ENCODE measurements at regions not wholly inside any gene's neighbourhood (a gene's known extent, or its start where the extent isn't known, plus 50 kb on each side); places are given as distances from the start of the nearest gene placed in this dataset.

DNA sequence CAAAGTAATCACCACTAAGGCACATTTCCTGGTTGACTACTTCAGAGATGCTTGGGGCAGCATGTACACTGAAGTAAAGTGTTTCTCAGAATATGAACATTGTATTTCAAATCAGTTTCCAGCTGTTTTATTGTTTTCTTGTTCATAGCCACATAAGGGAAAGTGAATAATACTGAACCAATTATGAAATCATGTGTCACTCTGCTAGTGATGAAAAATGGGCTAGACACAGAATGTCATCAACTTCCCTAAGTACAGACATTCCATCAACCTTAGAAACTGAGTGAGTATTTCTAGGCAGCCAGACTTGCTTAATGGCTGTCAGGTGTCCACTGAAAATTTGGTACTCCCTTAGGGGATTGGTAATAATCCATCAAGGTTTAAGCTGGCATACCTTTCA lies 603.5 kb downstream of the ARL4A start:
- Histone ChIP-seq H3K27me3 (no peaks in the 10 kb centered on the region), H3K9me3 (no peaks in the 10 kb centered on the region; the same call in none of the 2 replicates), H3K4me3 (no peak overlapping the region), H3K36me3 (no peaks in the 10 kb centered on the region)
- peak; percentile 3 for DNase-seq

DNA sequence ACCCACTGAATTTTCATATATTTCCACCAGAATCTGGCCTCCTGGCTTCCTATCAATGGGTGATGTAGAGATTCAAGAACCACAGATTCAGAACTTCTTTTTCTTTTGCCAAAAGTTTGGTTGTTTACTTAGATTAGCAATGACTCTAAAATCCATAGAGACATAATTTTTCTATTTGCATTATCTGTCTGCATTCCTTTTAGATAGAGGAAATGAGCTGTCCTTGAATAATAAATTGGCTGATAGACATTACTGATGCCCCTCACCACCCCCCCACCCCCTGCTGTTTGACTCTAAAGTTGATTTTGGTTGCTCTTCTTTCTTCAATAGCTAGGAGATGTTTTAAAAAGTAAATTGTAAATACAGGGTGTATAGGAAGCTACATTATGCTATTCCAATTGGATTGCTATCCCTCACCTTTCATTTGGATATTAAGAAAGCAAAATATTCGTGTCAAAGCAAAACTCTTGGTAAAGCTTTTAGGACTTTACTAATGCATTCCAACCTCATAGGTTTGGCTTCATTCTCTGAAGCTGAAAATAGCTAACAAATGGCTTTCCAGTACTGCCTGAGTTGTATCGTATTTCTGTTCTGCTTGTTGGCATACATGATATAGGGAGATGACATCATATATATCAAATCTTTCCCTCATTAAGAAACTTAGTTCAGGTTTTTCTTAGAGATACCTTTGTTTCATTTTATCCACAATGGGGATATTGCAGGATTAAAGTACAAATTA lies 606.0 kb downstream of the ARL4A start:
- Histone ChIP-seq H3K36me3 (no peaks in the 10 kb centered on the region), H3K27me3 (no peaks in the 10 kb centered on the region), H3K9me3 (no peaks in the 10 kb centered on the region; the same call in 1 of the 2 replicates), H3K4me3 (no peak overlapping the region)
- DNase-seq: peak; percentile 46

DNA sequence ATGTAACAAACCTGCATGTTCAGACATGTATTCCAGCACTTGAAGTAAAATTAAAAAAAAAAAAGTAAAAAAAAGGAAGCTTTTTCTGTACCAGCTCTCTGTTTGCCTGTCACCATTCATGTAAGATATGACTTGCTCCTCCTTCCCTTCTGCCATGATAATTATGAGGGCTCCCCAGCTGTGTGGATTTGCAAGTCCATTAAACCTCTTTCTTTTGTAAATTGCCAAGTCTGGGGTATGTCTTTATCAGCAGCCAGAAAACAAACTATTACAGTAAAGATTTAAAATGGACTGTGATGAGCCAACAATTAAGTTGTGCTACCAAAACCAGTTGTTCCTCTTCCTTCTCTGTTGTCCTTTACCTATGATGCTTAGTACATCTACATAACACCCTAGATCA lies 619.6 kb downstream of the ARL4A start:
- Histone ChIP-seq H3K27me3 (no peaks in the 10 kb centered on the region), H3K4me3 (no peak overlapping the region), H3K36me3 (no peaks in the 10 kb centered on the region), H3K9me3 (peaks cover 14% of the 10 kb centered on the region)
- DNase-seq: no peak

DNA sequence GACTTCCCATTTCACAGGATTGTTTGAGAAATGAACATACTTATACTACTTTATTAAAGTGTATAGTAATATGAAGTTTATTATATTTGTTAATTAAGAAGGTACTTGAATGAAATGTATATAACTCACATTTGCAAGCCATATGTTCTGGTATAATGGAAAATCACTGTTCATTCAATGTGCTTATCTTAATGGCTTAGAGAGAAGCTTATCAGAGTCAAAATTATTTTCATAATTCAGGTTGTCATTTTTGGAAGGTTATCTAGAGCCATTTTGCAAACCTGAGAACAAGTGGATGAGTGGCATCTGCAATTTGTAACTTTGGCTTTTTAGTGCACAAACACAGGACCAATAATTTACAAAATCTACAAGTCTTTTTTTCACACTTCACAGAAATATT lies 621.0 kb downstream of the ARL4A start:
- DNase-seq: no peak
- Histone ChIP-seq H3K27me3 (no peaks in the 10 kb centered on the region), H3K9me3 (peaks cover 17% of the 10 kb centered on the region), H3K4me3 (no peak overlapping the region), H3K36me3 (no peaks in the 10 kb centered on the region)

DNA sequence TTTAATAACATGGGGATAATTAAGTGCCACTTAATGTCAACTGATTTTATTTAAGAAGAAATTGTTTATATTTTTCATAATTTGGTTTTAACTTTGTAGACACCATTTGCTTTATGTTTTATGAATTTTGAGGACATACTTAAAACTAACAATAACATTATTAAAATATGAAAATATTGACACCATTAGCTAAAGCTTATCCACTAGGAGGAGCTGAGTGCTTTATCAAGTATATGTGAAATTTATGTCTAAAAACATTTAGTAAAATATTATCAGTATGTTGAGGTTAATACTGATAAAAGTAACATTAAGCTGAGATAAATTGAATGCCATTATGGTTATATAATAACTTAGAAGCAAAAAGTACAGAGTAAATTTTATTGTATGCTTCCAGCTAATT lies 622.1 kb downstream of the ARL4A start:
- no peak for DNase-seq
- Histone ChIP-seq H3K36me3 (no peaks in the 10 kb centered on the region), H3K4me3 (no peak overlapping the region), H3K9me3 (peaks cover 19% of the 10 kb centered on the region), H3K27me3 (no peaks in the 10 kb centered on the region)

DNA sequence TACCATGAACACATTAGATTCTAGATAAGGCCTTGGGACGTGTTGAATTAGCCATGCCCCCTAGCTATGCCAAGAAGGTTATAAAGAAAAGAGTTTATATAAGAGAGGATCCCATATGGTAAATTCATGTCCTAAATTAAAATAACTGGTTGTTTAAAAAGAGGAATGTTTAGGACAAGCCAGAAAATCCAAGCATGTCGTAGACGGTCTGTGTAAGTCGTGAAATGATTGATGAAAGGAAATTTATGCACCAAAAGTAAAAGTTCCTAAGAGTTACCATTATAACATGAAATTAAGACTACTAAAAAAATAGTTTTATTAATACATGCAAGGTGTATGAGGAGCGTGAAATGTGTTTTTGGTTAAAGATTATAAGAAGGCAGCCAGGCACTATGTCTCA lies 624.9 kb downstream of the ARL4A start:
- H3K9me3 ChIP-seq: peaks cover 17% of the 10 kb centered on the region
- peak; percentile 4 for DNase-seq
- H3K4me3 ChIP-seq: no peak overlapping the region
- no peaks in the 10 kb centered on the region for H3K27me3 ChIP-seq
- no peaks in the 10 kb centered on the region for H3K36me3 ChIP-seq

DNA sequence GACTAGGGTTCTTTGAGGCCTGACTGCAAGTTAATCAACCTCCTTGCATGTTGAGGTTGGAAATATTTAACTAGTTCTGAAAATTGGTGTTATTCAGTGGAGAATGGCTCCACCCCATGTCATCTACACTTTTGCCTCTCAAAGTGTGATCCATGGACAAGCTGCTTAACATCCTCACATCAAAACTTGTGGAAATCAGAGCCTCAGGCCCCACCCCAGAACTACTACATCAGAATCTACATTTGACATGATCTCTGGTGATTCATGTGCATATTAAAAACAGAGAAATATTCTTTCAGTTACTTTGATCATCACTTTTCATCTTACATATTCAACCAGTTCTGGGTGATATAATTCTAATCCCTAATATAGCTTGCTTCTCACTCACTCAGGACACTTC lies 632.9 kb downstream of the ARL4A start:
- Histone ChIP-seq H3K9me3 (peaks cover under 1% of the 10 kb centered on the region; the same call in 1 of the 2 replicates), H3K36me3 (no peaks in the 10 kb centered on the region), H3K27me3 (no peaks in the 10 kb centered on the region), H3K4me3 (no peak overlapping the region)
- DNase-seq: no peak

DNA sequence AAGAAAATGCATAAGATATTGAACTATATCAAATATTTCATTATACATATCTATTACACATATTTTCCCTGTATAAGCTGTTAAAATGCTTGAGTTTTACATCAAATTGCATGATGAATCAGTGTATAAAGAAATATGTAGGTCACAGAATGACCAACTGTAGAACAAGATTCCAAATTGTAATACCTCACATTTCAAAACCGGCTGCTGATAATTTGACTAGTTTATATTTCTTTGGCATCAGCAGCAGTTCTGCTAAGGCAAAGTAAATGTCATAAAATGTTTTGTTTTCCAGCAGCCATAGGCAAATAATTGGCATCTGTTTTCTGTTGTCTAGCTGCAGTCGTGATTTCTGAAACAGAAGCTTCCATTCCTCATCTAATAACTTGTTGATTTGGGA lies 633.9 kb downstream of the ARL4A start:
- DNase-seq: no peak
- Histone ChIP-seq H3K9me3 (peaks cover 3% of the 10 kb centered on the region; the same call in 1 of the 2 replicates), H3K36me3 (no peaks in the 10 kb centered on the region), H3K27me3 (no peaks in the 10 kb centered on the region), H3K4me3 (no peak overlapping the region)

DNA sequence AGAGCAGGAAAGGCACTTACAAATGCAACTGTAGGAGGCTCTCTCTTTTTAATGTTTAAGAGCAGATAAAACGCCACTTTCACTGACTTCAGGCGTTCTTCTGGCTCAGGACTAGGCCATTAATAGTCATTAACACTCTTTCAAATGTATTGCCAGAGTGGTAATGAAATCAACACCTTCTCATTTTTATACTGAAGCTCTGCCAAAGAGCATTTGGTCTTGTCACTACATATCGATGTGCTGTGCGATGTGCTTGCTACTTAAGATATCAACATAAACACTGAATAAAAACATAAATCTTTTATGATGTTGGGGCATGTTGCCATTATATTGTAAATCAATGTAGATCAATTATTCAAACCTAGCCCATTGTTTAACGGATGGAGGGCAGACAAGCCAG lies 634.7 kb downstream of the ARL4A start:
- Histone ChIP-seq H3K4me3 (no peak overlapping the region), H3K27me3 (no peaks in the 10 kb centered on the region), H3K36me3 (no peaks in the 10 kb centered on the region), H3K9me3 (peaks cover 3% of the 10 kb centered on the region; the same call in 1 of the 2 replicates)
- no peak for DNase-seq

DNA sequence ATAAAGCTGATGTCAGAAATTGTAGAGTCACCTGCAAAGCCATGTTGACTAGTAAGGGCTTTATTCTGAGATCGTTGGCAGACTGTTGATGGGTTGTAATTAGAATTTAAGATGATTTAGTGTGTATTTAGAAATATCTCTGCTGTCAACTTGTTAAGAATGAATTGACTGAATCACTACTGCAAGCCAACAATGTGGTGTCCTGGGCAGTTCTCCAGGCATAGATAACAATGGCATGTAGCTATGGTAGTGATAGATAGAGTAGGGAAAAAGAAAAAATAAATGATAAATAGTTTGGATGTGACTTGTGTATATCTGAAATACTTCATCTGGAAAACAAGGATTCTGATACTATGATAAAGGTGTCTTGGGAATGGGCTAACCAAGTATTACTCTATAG lies 640.2 kb downstream of the ARL4A start:
- Histone ChIP-seq H3K27me3 (no peaks in the 10 kb centered on the region), H3K4me3 (no peak overlapping the region), H3K36me3 (no peaks in the 10 kb centered on the region), H3K9me3 (peaks cover 3% of the 10 kb centered on the region; the same call in 1 of the 2 replicates)
- peak; percentile 50 for DNase-seq

DNA sequence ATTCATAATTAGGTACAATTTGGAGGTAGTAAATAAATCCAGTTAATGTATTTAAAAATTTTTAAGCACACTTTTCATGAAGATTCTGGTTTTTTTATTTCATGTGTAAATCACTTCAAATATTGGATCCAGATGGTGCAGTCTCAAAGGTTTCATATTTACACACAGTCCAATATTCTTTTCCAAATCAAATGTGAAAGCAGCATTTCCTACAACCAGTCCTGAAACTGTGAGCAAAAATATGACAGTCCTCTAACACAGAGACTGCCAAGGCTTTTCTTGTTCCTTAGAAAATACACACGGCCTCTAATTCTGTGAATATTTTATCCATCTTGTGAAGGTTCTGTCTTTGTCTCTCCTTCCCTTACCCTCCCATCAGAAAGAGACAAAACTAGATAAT lies 645.9 kb downstream of the ARL4A start:
- Histone ChIP-seq H3K27me3 (no peaks in the 10 kb centered on the region), H3K4me3 (no peak overlapping the region), H3K9me3 (no peaks in the 10 kb centered on the region), H3K36me3 (no peaks in the 10 kb centered on the region)
- DNase-seq: no peak

DNA sequence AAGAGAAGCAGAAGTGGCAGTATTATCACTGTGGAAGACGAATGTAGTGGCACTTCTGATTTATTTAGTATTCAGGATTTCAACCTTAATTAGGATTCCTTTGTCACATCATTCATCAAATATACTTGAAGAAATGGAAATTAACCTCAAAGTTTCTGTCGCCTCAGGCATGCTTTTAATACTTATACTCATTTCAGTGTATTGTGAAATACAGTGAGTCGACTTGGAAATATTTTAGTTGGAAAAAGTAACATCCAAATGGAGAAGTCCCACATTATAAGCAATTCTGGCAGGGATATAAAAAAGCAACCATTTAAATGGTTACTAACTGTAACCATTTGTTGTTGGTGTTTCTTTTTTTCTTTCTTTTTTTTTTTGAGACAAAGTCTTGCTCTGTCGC lies 648.8 kb downstream of the ARL4A start:
- Histone ChIP-seq H3K9me3 (no peaks in the 10 kb centered on the region), H3K4me3 (no peak overlapping the region), H3K27me3 (no peaks in the 10 kb centered on the region), H3K36me3 (no peaks in the 10 kb centered on the region)
- DNase-seq: no peak

DNA sequence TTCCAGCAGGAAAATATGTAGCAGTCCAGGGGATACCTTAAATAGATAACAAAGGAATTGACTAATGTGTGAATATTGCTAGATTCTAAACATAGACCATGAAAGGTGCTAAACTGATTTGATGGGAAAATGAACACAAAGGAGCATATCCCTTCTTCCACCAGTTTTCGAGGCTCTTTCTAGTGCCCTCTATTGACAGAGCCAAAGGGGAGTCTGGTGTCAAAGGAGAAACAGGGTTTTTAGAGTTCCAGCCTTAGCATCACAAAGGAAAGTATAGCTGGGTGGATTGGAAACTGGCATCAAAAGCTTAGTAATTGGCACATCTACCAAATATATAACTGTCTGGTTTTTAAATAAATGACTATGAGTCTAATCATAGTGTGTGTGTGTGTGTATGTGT lies 636.8 kb downstream of the ETV1 start:
- Histone ChIP-seq H3K36me3 (no peaks in the 10 kb centered on the region), H3K27me3 (no peaks in the 10 kb centered on the region), H3K9me3 (peaks cover 2% of the 10 kb centered on the region; the same call in 1 of the 2 replicates), H3K4me3 (no peak overlapping the region)
- DNase-seq: no peak

DNA sequence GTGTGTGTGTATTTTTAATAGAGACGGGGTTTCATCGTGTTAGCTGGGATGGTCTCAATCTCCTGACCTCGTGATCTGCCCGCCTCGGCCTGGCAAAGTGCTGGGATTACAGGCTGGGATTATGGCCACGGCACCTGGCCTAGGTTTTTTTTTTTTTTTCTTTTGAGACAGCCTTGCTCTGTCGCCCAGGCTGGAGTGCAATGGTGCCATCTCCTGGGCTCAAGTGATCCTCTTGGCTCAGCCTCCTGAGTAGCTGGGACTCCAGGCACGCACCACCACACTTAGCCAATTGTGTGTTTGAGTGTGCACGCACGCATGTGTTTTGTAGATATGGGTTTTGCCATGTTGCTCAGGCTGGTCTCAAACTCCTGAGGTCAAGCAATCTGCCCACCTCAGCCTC lies 629.8 kb downstream of the ETV1 start:
- Histone ChIP-seq H3K36me3 (no peaks in the 10 kb centered on the region), H3K27me3 (no peaks in the 10 kb centered on the region), H3K9me3 (peaks cover 2% of the 10 kb centered on the region; the same call in 1 of the 2 replicates), H3K4me3 (no peak overlapping the region)
- DNase-seq: no peak

DNA sequence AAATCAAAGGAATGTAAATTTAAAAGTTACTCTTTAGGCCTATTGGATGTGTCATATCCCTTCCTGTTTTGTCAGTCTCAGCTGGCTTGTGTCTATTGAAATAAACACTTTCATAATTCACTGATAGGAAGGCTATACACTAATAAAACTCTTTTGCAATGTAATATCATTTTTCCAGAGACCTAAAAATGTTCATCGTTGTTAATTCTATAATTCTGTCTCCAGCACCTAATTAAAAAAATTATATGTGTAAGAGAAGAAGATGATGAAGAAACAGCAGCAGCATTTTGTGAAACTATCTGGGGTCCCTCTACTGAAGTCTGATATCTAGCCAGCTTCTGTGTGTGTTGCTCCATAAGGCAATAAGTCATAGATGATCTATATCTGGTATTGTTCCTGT lies 602.7 kb downstream of the ETV1 start:
- no peak for DNase-seq
- no peaks in the 10 kb centered on the region for H3K9me3 ChIP-seq
- no peaks in the 10 kb centered on the region for H3K27me3 ChIP-seq
- H3K36me3 ChIP-seq: no peaks in the 10 kb centered on the region
- no peak overlapping the region for H3K4me3 ChIP-seq

DNA sequence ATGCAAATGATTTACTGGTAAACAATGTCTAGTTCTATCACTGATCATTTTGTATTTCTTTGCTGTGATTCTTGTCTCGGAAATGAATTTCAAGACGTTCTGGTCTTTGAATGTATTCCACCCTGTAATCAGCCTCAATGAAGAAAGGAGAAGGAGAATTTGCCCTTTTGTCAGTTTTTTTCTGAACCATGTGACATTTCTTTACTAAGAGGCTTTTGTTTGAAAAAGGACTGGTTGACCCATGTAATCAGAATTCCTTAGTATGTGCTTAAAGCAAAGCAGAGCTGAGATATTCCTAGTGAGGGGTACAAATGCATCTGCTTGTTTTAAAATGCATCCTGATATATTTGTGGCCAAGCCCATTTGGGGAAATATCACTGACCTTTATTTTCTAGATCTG lies 581.6 kb downstream of the ETV1 start:
- DNase-seq: no peak
- H3K9me3 ChIP-seq: peaks cover 2% of the 10 kb centered on the region; the same call in 1 of the 2 replicates
- no peaks in the 10 kb centered on the region for H3K27me3 ChIP-seq
- H3K36me3 ChIP-seq: no peaks in the 10 kb centered on the region
- no peak overlapping the region for H3K4me3 ChIP-seq

DNA sequence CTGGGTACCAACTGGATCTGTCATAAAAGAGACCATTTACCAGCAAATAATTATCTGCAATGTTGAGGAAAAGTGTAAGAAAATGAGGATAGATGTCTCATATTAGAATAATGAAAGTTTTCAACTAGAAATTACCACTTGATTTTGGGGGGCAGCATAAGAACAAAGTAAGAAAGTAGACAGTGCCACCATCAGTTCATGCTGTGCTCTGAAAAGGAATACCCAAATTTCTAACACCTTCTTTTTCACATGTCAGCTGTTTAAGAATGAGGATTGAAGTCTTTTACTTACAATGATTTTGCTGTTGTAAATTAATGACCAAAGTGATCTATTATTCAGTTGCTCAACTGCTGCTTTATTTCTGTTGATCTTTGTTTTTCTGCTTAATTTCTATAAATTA lies 578.3 kb downstream of the ETV1 start:
- no peak overlapping the region for H3K4me3 ChIP-seq
- H3K27me3 ChIP-seq: no peaks in the 10 kb centered on the region
- H3K36me3 ChIP-seq: no peaks in the 10 kb centered on the region
- no peaks in the 10 kb centered on the region for H3K9me3 ChIP-seq
- DNase-seq: no peak

DNA sequence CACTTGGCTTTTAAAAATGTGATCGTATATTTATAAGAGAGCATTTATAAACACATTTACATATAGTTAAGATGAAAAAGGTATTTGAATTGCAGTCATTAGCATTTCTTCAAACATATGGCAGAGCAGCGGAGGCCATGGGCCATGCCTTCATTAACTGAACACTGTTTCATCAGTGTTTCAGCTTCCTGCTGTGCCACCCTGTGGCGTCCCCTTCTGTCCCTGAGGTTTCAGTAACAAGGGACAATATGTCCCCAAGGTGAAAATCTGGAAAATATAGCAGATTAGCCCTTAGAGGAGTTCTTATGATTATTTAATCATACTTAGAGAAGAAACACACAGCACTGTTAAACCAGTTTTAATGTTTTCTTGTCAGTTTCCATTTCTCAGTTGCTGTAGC lies 577.8 kb downstream of the ETV1 start:
- Histone ChIP-seq H3K4me3 (no peak overlapping the region), H3K9me3 (no peaks in the 10 kb centered on the region), H3K36me3 (no peaks in the 10 kb centered on the region), H3K27me3 (no peaks in the 10 kb centered on the region)
- no peak for DNase-seq

Data from MG63 (cell line).